Endothelial cell of umbilical vein (primary cell): ENCODE measurements at regions not wholly inside any gene's neighbourhood (a gene's known extent, or its start where the extent isn't known, plus 50 kb on each side); places are given as distances from the start of the nearest gene placed in this dataset.

Experiments
- EZH2 ChIP-seq: IDR thresholded peaks from 2 replicates; pipeline ENCODE4 v1.6.1; 2012; ENCODE audit warnings: borderline replicate concordance, low read depth, mild to moderate bottlenecking, moderate library complexity, low read length, inconsistent platforms; ENCODE audit not compliant: severe bottlenecking
- FOS ChIP-seq: IDR thresholded peaks from 2 replicates; pipeline ENCODE4 v1.6.1; 2011; ENCODE audit warnings: mild to moderate bottlenecking, low read length, moderate library complexity, borderline replicate concordance; ENCODE audit not compliant: insufficient read depth
- POLR2A ChIP-seq: IDR thresholded peaks from 2 replicates; pipeline ENCODE4 v1.6.1; 2012; ENCODE audit warnings: low read depth, mild to moderate bottlenecking, control low read depth, low read length
- POLR2AphosphoS5 ChIP-seq: IDR thresholded peaks from 2 replicates; pipeline ENCODE4 v1.6.1; 2012; ENCODE audit warnings: low read depth, mild to moderate bottlenecking, control low read depth, low read length, moderate library complexity; ENCODE audit not compliant: insufficient read depth
- TF ChIP-seq, protein P1 (sequence below), 2 donors: IDR thresholded peaks; 1 replicate in 1 of 2; 2 replicates in 1 of 2; pipeline ENCODE4 v1.5.1; 2011; ENCODE audit warnings: low read length in 2 of 2, mild to moderate bottlenecking in 2 of 2, moderate library complexity in 2 of 2, control low read depth in 1 of 2, inconsistent platforms in 1 of 2, low read depth in 1 of 2; ENCODE audit not compliant: insufficient read depth in 1 of 2; ENCODE audit errors: extremely low read depth in 1 of 2

GRCh38 chr6:121857551-121857950 is 422.1 kb downstream of the GJA1 start:
- TF ChIP-seq, protein P1, sequence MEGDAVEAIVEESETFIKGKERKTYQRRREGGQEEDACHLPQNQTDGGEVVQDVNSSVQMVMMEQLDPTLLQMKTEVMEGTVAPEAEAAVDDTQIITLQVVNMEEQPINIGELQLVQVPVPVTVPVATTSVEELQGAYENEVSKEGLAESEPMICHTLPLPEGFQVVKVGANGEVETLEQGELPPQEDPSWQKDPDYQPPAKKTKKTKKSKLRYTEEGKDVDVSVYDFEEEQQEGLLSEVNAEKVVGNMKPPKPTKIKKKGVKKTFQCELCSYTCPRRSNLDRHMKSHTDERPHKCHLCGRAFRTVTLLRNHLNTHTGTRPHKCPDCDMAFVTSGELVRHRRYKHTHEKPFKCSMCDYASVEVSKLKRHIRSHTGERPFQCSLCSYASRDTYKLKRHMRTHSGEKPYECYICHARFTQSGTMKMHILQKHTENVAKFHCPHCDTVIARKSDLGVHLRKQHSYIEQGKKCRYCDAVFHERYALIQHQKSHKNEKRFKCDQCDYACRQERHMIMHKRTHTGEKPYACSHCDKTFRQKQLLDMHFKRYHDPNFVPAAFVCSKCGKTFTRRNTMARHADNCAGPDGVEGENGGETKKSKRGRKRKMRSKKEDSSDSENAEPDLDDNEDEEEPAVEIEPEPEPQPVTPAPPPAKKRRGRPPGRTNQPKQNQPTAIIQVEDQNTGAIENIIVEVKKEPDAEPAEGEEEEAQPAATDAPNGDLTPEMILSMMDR (IDR thresholded peaks at IDR 0.05; ENCODE audit: extremely low read depth in 1 of 2, insufficient read depth in 1 of 2, low read depth in 1 of 2, low read length in 2 of 2), result no peak
- TF ChIP-seq EZH2 (no peak), POLR2A (no peak), POLR2AphosphoS5 (no peak), FOS (no peak)
